Mucosa of gallbladder (tissue), 1 donor: ENCODE measurements at regions not wholly inside any gene's neighbourhood (a gene's known extent, or its start where the extent isn't known, plus 50 kb on each side); places are given as distances from the start of the nearest gene placed in this dataset.

Experiments
- DNase-seq: peaks from one replicate; pipeline ENCODE4 v3.0.0-alpha.2; 2020; ENCODE audit warnings: low spot score
- donor health status: DM: no; HTN: no; CAD: no.

DNA sequence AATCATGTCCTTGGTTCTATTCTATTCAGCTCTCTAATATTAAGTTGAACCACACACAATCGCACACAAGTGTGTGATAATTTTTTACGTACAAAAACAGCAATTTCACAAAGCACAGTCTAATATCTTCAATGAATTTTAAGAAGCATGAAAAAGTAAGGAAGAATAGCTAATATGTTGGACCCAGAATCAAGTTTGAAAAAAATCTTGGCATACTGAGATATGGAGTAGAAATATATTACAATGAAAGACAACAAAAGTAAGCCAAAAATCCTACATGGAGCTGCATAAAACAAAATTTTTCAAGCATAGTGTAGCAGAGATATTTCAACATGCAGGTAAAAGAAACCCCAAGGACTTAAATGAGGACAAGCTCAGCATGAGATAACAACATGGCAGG lies 219.1 kb upstream of the RND3 start:
- DNase-seq = no peak

DNA sequence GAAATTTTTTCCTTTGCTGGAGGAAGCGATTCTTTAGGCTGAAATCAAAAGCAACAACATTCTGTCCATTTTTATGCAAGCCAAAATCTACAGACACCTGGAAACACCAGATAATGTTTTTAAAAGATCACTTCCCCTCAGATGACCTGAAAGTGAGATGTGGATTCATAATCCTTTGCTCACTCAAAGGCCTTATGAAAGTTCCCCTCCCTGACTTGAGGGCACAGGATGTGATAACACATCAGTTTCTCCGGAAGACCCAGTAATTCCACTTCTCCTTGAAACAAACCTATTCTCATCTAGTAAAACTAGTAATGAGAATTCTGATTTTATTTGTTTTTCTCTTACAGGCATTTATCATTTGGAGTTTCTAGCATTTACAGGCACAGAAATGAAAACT lies 218.3 kb upstream of the RND3 start:
- DNase-seq = no peak

DNA sequence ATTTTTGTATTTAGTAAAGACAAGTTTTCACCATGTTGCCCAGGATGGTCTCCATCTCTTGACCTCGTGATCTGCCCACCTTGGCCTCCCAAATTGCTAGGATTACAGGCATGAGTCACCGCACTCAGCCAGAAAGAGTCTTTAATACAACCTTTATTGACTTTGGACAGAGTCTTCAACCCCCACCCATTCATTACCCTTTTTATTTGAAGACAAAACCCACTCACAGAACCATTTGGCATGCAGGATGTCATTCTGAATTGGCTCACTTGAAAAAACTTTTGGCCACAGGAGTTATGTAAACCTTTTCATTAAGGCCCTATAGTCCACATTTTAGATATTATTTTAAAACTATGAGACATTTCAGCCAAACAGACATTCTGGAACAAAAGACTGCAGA lies 217.9 kb upstream of the RND3 start:
- DNase-seq = no peak

DNA sequence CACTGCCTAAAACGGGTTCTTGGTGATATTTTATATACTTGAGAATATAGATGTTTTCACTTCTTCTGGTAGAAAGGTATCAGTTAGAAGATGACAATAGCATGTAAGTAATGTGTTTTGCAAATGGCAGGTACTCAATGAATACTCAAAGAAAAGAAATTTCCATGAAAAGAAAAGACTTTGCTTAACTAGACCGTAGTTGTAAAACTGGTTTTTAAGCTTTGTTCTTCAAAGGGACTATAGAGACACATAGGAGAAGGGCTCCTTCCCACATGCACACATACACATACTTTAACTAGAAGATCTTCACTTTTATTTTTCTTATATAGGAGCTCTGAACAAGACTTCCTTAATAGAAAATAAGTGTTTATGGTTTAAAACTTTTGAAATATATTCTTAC lies 215.3 kb upstream of the RND3 start:
- no peak for DNase-seq

DNA sequence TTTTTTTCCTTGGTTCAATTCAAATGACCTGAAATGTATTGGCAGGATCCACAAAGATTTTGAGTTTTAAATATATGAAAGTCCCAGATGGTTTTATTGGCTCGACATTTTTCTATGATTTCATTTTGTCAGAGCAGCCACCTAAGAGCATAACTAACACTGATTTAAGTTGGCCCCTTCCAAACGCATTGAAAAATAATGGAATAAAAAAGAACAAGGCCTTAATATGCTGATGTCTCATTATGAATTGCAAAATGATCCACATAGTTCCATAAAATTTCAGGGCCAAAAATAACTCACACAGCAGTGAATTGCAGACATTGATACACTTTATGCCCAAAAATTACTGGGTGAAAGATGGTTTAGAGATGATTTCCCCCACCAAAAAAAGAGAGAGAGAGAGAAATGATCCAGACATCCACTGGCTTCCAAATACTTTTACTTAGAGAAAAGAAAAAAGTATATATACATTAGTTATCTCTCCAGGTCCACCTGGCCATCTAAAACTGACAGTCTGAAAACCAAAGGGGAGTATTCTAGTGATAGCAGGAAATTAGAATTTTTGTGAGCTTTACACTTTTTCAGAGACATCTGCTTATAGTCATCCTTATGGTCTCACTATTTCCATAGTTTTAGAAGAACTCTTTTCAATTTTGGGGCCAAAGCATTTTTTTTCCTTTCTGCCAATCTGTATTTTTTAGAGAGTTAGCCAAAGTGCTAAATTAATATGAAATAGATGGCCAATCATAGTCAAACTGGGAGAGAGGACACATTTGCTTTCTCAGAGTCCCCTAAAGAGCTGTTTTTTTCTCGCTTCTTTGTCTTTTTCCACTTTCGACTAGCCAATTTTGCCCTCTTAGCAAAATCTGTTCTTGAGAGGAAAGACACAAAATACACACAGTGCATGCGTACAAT lies 213.5 kb upstream of the RND3 start:
- no peak for DNase-seq

DNA sequence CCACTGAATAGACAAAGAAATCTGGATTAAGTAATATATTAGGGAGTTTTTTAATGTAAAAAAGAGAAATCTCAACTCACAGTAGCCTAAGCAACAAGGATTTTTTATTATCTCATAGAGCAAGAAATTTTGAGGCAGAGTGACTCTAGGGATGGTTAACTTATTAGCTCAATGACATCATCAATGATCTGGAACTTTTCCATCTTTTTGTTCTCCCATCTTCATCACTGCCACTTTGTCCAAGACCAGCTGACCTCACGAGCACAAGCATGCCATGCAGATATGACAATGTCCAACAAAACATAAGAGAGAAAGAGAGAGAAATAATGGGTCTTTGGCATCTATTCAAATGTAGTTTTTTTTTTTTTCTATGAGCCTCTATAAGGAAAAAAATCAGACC lies 211.8 kb upstream of the RND3 start:
- no peak for DNase-seq

DNA sequence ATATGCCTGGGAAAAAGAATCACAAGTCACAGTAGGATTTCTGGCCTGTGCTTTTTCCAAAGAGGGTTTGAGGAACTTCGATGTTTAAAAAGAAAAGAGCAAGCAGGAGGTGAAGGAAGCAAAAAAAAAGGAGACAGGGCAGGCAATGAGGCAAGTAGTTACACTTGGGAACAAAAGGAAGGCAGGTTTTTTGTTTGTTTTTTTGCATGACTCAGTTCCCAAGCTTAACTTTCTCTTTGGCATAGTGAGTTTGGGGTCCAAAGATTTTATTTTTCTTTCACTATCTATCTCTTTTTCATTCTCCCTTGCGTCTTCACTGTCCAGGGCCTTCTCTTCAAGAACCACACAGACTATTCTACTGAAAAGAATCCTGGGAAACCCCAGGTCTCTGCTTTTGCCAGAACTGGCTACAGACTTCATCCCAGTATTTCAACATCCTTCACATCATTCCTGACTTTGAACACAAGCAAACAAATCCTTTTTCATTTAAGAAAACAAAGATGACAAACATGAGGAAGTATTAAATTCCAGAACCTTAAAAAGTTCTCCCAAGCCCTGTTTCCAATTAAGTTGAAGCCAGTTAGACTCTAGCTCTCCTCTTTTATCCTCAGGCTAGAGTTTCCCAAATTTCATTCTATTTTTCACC lies 210.7 kb upstream of the RND3 start:
- no peak for DNase-seq

DNA sequence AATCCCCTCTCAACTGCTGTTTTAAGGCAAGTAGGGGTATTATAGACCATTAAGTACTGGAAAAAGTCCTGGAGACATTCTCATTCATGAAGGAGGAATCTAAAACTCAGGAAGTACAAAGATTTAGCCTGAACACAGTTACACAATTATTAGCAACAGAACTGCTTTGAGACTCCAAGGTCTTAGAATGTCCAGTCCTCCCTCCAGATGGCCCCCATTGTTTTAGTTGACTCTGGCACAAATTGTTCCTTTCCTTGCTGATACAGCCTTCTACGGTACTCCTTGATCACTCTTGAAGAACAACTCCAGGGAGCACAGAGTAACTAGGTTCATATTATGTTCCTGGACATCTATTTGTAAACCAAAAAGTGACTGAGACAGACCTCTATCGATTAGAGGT lies 210.1 kb upstream of the RND3 start:
- DNase-seq = no peak

DNA sequence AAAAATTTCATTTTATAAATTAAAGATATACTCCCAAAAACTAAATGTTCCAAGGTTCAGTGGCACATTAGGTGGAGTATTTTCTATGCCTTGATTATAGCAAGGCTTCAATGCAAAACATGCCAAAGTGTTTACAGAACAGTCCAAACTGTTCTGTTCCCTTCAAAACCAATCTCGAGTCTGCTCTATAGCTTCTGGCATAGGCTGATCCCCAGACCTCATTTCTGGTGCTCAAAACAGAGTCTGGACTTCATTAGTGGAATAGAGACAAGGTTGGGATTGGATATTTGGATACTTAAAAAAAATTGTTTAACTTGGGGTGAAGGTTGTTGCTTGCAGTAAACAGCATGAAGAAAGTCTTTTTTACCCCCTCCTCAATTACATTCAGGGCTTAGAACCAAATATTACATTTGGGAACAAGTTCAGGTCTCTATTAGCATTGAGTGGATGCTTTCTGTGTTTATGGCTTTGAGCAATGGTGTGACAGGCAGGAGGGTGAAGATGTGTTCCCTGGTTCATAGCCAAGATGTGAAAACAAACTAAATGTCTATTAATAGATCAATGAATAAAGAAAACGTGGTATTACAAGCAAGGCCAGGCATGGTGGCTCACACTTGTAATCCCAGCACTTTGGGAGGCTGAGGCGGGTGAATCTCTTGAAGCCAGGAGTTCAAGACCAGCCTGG lies 208.1 kb upstream of the RND3 start:
- DNase-seq = no peak

DNA sequence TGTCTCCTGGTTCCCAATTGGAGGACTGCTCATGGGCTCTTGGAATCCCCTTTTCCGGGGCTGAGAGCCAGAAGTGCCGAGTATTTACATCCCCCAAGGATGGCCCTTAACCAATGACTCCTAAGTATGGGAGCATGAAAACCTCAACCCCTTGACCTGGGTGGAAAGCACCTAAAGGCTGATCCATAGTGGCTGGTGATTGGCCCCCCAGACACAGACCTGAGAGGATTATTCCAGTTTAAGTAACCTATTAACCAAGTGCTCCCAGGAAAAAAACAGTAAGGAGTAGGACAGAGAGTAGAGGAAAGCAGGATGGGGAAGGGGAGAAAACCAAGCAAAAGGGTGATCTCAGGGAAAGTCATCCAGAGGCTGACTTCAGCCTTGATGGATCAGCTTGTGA lies 206.1 kb upstream of the RND3 start:
- no peak for DNase-seq

DNA sequence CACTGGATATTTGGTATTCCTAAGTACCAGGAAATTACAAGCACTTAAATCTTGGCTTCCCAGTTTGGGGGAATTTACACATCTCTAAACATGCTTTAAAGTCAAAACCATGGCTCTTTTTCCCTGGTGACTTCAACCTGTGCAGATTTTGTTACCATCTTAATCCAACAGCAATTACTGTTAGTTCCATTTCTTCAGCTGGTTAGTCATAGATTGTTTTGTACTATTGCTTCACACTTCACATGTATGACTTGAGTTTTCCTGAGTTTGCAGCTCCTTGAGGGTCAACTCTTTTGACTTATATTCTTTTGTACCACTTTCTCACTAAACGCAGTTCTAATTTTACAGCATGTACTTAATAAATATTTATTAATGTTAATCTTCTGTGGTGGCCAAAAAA lies 203.4 kb upstream of the RND3 start:
- no peak for DNase-seq

DNA sequence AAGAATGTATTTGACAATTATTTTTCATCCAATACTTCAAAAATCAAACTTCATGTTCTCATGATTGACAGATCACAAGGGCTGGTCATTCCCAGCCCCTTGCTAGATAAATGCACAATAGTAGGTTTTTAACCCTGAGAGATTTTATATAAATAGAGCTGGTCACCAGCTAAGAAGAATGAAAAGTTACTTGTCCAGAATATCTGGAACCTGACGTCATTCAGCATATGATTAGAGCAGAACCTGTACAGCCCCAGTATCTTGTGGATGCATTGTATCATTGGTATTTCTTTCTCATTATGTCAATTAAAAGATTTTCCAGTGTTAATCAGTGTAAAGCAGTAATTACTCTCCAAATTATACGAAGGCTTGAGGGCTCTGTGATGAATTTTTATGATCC lies 202.8 kb upstream of the RND3 start:
- DNase-seq = no peak

DNA sequence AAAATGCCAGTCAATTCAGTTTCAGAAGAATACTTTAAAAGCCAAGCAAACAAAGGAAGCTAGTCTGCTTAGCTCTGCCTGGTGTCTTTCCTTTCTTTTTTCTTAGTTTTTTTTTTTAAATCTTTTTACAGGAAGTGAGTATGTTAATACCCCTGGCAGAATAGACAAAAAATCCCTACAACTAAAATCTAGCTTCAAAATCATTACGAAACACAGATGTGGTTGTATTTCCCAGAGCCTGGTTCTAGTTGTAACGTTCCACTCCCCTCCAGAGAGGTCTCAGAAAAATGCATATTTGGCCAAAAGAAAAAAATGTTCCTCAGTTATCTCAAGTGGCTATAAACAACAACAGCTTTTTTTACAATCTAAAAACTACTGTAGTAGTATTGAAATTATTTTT lies 202.1 kb upstream of the RND3 start:
- DNase-seq = no peak

DNA sequence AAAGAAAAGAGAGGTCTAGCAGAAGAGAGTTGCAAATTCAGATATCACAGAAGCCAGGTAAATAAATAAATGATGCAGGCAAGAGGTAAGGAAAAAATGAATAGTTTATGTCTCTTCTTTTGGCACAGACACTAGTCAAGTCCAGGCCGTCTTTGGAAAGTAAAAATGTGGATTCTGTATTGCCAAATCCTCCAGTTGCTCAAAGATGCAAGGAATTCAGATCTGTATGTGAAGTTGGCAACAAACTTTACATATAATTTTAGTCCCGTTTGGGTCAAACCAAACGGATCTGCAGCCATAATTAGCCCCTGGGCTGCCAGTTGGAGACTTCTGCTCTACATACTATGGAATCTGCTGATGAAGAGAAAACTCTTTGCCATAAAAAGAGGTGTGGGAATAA lies 200.5 kb upstream of the RND3 start:
- no peak for DNase-seq

DNA sequence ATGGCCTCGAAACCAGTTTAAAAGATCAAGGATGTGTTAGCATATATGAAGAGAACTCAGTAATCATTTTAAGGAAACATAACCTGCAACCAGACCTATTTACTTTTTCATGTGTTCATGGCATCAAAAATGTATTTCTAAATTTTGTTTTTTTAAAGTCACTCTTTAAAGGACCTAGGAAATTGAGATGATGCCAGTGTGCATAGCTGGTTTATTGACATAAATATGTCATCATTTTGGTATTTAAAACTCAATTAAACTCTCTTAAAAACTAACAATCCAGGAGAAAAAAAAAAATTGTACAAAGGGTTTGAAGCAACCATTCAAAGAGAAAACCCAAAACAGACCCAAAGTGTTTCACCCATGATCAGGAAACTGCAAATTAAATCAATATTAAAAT lies 198.9 kb upstream of the RND3 start:
- DNase-seq = no peak

DNA sequence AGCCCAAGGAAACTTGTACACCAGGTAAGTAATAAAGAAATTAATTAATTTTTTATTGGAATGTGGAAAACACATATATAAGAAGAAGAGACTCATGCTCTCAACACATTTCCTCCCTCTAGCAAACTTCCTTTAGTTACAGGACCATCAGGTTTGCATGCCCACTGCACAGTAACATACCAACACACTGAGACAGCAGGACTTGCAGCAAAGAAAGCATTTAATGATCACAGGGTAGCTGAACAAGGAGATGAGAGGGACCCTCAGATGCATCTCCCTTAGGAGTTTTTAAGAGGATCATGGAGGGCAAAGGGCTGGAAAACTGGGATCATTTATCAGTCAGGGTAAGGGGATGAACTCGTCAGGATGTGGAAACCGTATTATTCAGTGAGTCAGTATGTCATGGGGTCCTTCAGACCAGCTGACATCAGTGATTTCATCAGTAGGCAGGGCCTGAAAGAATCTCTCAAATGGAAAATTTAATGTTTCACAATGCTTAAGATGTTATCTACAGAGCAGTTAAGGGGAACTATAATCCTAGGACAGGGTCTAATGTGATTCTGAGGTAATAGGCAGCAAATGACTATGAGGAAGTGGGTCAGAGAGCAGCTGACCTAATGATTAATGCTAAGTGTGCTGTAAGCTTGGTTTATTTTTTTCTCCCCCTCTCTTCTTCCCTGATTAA lies 193.8 kb upstream of the RND3 start:
- DNase-seq = no peak

DNA sequence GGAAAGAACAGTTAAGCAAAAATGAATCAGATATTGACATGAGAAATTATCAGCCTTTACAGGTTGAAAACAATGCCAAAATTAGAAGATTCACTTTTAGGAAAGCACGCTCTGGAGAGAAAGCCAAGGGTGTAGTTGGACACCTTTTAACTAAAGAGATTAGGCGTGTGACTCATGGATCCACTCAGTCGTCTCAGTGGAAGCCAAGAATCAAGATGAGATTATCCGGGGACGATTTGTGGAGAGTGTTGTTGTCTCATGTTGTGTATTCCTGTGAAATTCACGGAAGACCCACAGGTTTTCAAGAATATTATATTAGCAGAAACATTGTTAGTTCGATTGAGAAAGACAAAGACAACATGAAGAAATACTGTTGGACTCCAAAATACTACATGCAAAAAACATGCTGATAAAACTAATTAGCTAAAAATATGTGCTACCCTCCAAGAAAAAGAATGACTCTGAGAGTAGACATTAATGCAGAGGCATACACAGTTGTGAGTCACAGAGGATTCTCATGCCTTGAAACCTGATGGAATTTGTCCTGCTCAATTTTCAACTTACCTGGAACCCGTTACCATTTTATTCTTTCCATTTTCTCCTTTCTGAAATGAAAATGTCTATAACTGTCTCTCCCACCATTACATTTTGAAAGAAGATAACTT lies 192.1 kb upstream of the RND3 start:
- DNase-seq = no peak

DNA sequence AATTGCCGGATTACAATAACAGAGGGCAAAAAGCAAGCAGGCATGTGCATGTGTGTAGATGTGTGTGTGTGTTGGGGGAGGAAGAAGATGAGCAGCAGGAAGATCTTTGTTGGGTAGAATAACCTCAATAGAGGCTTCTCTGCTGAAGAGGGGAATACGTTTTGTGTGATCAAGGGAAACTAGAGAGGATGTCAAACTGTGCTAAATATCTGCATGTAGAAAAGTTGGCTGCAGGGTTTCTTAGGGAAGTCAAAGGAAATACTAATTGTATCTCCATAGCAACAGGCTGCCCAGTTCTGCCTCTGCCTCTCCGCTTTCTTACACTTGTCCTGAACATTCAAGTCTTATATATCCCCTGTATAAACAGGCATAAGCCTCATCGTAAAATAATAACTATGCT lies 190.1 kb upstream of the RND3 start:
- DNase-seq = no peak

DNA sequence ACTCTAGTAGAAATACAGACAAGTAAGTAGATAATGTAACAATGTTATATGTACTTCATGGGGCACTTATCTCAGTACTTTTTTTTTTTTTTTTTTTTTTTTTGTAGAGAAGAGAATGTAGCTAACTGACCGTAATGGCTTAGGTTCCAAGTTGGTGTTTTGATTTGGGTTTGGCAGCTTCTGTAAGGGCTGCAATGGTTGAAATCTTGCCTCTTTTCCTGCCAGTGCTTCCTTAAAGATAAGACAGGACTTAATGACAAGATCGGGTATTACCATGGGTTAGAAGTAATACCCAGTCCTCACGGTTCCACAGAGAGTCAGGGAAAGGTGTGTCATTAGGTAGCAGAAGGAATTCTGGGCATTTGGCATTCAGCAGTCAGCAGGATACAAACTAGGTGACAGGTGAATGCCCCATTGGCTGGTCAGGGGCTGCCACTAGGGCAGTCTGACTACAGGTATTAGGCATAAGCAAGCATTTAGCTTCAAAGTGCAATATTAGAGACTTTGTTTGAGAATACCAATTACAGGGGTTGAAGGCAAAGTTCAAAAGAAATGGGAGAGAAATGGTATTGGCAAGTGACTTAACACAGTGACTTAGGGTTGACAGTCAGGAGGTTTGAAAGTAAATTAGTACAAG lies 189.4 kb upstream of the RND3 start:
- DNase-seq = no peak

DNA sequence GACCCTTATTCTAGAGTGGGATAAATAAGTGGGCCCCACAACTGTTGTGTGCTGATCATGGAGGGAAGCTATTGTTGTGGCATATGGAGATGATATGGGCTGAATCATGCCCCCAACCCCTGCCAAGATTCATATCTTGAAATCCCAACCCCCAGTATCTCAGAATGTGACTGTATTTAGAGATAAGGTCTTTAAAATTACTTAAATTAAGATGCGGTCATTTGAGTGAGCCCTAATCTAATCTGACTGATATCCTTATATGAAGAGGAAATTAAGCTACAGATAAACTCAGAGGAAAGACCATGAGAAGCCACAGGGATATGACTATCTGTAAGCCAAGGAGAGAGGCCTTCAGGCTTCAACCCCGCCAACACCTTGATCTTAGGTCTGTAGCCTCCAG lies 188.3 kb upstream of the RND3 start:
- no peak for DNase-seq

DNA sequence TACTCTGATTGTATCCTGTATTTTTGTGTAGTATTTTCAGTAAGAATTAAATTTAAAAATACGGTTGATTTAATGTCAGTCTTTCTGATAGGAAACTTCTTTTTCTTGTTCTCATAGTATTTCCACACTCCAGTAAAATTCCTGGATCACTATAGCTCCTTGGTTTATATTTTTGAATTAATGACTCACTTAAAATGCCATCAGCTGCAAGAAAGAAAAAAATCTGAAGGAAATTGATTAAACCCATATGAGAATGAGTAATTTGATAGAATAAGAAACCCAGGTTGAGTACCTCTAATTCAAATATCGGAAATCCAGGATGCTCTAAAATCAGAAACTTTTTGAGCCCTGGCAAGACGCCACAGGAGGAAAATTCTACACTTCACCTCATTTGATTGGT lies 186.8 kb upstream of the RND3 start:
- DNase-seq = no peak
